Caco-2 (cell line): ENCODE measurements at regions not wholly inside any gene's neighbourhood (a gene's known extent, or its start where the extent isn't known, plus 50 kb on each side); places are given as distances from the start of the nearest gene placed in this dataset.

Experiments
- BruUV-seq: library from RNA; stranded (reverse); fragments of 400-500 nt; replicated peaks from 2 replicates; lab custom pipeline; 2021; lab: Mats Ljungman, UMichigan
- CTCF ChIA-PET: fragments of 300-600 bp; sonication (Branson Sonifier 250); formaldehyde crosslinking; loops from one replicate; lab custom pipeline; 2022; ENCODE audit warnings: antibody characterized with exemption; lab: Charles Lee
- POLR2A ChIA-PET: fragments of 300-600 bp; sonication (Branson Sonifier 250); formaldehyde crosslinking; loops from one replicate; lab custom pipeline; 2022; ENCODE audit warnings: antibody characterized with exemption; lab: Charles Lee
- DNase-seq, 2 experiments: peaks; one replicate each; pipeline versions ENCODE4 v3.0.0 to v3.0.0-alpha.2; 2020 to 2022
- H3K27me3 ChIP-seq: replicated peaks from 2 replicates; pipeline ENCODE4 v1.6.0; 2011; ENCODE audit warnings: low read length; ENCODE audit not compliant: control insufficient read depth, insufficient read depth
- H3K36me3 ChIP-seq: 2 replicates; pipeline ENCODE4 v1.5.1; 2011; ENCODE audit warnings: low read length; ENCODE audit not compliant: control insufficient read depth, insufficient read depth
- H3K4me1 ChIP-seq: fragments of 250-450 bp; sonication (Bioruptor Pico); 2 replicates; pipeline ENCODE4 v1.5.1; 2020; ENCODE audit warnings: mild to moderate bottlenecking
- H3K4me3 ChIP-seq: 2 replicates; pipeline ENCODE4 v1.5.1; 2011; ENCODE audit warnings: low read depth, mild to moderate bottlenecking, control low read depth, low read length
- H3K9me3 ChIP-seq: fragments of 250-450 bp; sonication (Bioruptor Pico); 2 replicates; pipeline ENCODE4 v1.5.1; 2020; ENCODE audit warnings: mild to moderate bottlenecking, moderate library complexity
- H3K27ac Mint-ChIP-seq: one replicate; pipeline ENCODE4 v1.8.0; 2022; ENCODE audit warnings: mixed read lengths; ENCODE audit not compliant: unreplicated experiment
- H3K27me3 Mint-ChIP-seq: one replicate; pipeline ENCODE4 v1.8.0; 2022; ENCODE audit warnings: mixed read lengths; ENCODE audit not compliant: insufficient read depth, unreplicated experiment
- H3K36me3 Mint-ChIP-seq: one replicate; pipeline ENCODE4 v1.8.0; 2022; ENCODE audit warnings: mild to moderate bottlenecking, mixed read lengths; ENCODE audit not compliant: insufficient read depth, unreplicated experiment
- H3K4me1 Mint-ChIP-seq: one replicate; pipeline ENCODE4 v1.8.0; 2022; ENCODE audit warnings: low read depth, mixed read lengths; ENCODE audit not compliant: unreplicated experiment
- H3K4me3 Mint-ChIP-seq: one replicate; pipeline ENCODE4 v1.8.0; 2022; ENCODE audit warnings: mild to moderate bottlenecking, moderate library complexity, mixed read lengths; ENCODE audit not compliant: unreplicated experiment
- H3K9me3 Mint-ChIP-seq: one replicate; pipeline ENCODE4 v1.8.0; 2022; ENCODE audit warnings: mixed read lengths; ENCODE audit not compliant: unreplicated experiment
- intact Hi-C: fragments of 100-400 bp; cut with micrococcal nuclease; formaldehyde crosslinking; loops from one replicate; pipeline ENCODE4 v1.10.0; 2022; ENCODE audit not compliant: unreplicated experiment
- TF ChIP-seq, protein P1 (sequence below), 2 experiments: fragments of 200-600 bp in 1 of 2; IDR thresholded peaks; 1 replicate in 1 of 2; 2 replicates in 1 of 2; pipeline versions ENCODE4 v1.5.1 to v1.8.0; 2011 to 2022; ENCODE audit warnings: antibody characterized with exemption in 1 of 2, control low read depth in 1 of 2, inconsistent platforms in 1 of 2, low read depth in 1 of 2, low read length in 1 of 2, mild to moderate bottlenecking in 1 of 2, moderate library complexity in 1 of 2; ENCODE audit not compliant: insufficient read depth in 1 of 2, severe bottlenecking in 1 of 2, unreplicated experiment in 1 of 2

DNA sequence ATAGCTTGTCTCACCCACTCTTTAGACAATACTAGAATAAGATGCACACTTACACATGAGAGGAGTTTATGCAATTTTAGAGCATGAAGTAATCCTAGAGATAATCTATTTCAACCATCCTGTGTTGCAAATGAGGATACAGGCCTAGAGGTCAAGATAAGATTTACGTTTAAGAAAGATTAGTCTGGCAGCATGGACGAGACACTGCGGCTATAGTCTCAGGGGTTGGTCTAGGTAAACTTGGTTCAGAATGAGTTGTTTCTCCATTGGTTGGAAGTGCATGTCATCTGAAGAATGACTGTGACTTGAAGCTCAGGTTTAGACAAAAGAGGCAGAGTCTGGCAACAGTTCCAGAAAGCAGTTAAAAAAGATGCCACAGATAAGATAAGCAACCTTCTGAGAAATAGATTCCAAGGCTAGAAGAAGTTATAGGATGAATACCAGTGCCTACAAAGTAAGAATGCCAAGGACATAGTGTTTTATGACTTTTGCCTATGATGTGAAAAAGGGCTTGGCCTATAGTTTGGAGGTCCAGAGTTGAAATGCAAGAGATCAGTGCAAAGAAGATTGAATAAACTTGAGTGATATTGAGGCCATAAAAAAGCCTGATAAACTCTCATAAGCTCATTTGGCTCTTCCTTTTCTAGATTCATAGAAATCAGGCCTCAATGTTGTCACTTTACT is 631.0 kb downstream of the SQOR start:
- POLR2A ChIA-PET: no interaction called here
- TF ChIP-seq, protein P1, sequence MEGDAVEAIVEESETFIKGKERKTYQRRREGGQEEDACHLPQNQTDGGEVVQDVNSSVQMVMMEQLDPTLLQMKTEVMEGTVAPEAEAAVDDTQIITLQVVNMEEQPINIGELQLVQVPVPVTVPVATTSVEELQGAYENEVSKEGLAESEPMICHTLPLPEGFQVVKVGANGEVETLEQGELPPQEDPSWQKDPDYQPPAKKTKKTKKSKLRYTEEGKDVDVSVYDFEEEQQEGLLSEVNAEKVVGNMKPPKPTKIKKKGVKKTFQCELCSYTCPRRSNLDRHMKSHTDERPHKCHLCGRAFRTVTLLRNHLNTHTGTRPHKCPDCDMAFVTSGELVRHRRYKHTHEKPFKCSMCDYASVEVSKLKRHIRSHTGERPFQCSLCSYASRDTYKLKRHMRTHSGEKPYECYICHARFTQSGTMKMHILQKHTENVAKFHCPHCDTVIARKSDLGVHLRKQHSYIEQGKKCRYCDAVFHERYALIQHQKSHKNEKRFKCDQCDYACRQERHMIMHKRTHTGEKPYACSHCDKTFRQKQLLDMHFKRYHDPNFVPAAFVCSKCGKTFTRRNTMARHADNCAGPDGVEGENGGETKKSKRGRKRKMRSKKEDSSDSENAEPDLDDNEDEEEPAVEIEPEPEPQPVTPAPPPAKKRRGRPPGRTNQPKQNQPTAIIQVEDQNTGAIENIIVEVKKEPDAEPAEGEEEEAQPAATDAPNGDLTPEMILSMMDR (IDR thresholded peaks at IDR 0.05; ENCODE audit: insufficient read depth in 1 of 2, low read depth in 1 of 2, low read length in 1 of 2, severe bottlenecking in 1 of 2, unreplicated experiment in 1 of 2): no peak
- no TSS peak for BruUV-seq
- Histone ChIP-seq H3K4me3 (no peak overlapping the region), H3K4me1 (peaks cover 14% of the 10 kb centered on the region), H3K36me3 (no peaks in the 10 kb centered on the region), H3K27me3 (no peaks in the 10 kb centered on the region), H3K9me3 (no peaks in the 10 kb centered on the region)
- CTCF ChIA-PET: no interaction called here
- peak; percentile 45 to 53 for DNase-seq
- H3K27ac Mint-ChIP-seq: no peak overlapping the region
- peaks cover 4% of the 10 kb centered on the region for H3K9me3 Mint-ChIP-seq
- peaks cover 8% of the 10 kb centered on the region for H3K4me1 Mint-ChIP-seq
- no peaks in the 10 kb centered on the region for H3K27me3 Mint-ChIP-seq
- no peak overlapping the region for H3K4me3 Mint-ChIP-seq
- intact Hi-C loops: no loop called here
- H3K36me3 Mint-ChIP-seq: no peaks in the 10 kb centered on the region

DNA sequence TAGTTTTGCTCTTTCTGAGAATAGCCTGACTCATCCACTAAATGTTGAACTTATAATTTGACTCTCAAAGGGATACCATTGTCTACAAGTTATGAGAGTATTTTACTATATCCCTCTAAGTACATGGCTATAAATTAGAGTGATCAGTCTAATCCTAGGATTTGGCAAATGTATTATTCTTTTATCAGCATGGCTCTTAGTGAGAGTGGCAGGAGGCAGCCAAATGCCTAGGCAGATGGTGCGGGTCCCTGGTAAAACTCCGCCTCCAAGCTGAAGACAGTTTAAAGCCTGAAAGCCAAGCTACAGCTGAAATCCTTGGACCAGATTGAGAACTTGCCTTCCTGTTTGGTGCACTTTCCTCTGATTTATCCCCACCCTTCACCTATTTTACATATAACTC is 631.8 kb downstream of the SQOR start:
- Histone ChIP-seq H3K9me3 (no peaks in the 10 kb centered on the region), H3K36me3 (no peaks in the 10 kb centered on the region), H3K4me1 (peaks cover 14% of the 10 kb centered on the region), H3K4me3 (no peak overlapping the region), H3K27me3 (no peaks in the 10 kb centered on the region)
- H3K36me3 Mint-ChIP-seq: no peaks in the 10 kb centered on the region
- H3K27me3 Mint-ChIP-seq: no peaks in the 10 kb centered on the region
- DNase-seq: no peak
- BruUV-seq: no TSS peak
- CTCF ChIA-PET: no interaction called here
- TF ChIP-seq, protein P1 (IDR thresholded peaks at IDR 0.05; ENCODE audit: insufficient read depth in 1 of 2, low read depth in 1 of 2, low read length in 1 of 2, severe bottlenecking in 1 of 2, unreplicated experiment in 1 of 2): no peak
- H3K27ac Mint-ChIP-seq: no peak overlapping the region
- POLR2A ChIA-PET: no interaction called here
- peaks cover 8% of the 10 kb centered on the region for H3K4me1 Mint-ChIP-seq
- H3K4me3 Mint-ChIP-seq: no peak overlapping the region
- H3K9me3 Mint-ChIP-seq: no peaks in the 10 kb centered on the region
- intact Hi-C loops: no loop called here

DNA sequence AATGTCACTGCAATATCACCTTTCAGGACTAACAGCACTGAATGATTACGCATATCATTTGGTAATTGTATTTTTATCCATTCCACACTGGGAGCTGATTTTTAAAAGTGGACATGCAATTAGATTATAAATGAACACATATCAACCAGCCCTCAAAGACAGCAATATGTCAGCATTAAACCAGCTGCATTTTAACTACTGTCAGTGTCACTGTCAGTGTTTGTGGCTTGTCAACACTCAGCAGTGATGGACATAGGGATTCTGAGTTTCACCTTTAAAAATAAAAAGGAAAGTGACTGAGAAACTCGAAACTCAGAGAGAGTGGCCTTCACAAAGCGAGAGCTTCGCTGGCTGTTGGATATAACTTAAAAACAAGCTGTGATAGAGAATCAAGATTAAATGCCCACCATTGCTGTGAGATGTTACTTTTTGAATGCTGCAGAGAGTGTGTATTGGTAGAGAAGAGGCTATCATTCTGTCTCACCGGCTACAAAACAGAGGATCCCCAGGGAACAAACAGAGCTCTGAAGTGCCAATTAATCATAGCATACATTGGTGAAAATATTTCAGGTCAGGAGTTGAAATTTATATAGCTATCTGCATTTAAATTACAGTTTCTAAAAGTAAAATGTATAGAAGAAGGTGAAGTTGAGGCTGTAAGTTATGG is 635.8 kb downstream of the SQOR start:
- BruUV-seq: no TSS peak

More for the DNA sequence above, 635.8 kb downstream of the SQOR start:
- Histone ChIP-seq H3K4me3 (no peak overlapping the region), H3K4me1 (peaks cover 7% of the 10 kb centered on the region; the same call in 1 of the 2 replicates), H3K9me3 (no peaks in the 10 kb centered on the region), H3K36me3 (no peaks in the 10 kb centered on the region), H3K27me3 (no peaks in the 10 kb centered on the region)
- no peaks in the 10 kb centered on the region for H3K36me3 Mint-ChIP-seq
- intact Hi-C loops: no loop called here
- no peak overlapping the region for H3K27ac Mint-ChIP-seq
- POLR2A ChIA-PET: no interaction called here
- CTCF ChIA-PET: no interaction called here
- no peak for DNase-seq
- H3K4me1 Mint-ChIP-seq: peaks cover 6% of the 10 kb centered on the region
- no peak overlapping the region for H3K4me3 Mint-ChIP-seq
- no peaks in the 10 kb centered on the region for H3K9me3 Mint-ChIP-seq
- TF ChIP-seq, protein P1 (IDR thresholded peaks at IDR 0.05; ENCODE audit: insufficient read depth in 1 of 2, low read depth in 1 of 2, low read length in 1 of 2, severe bottlenecking in 1 of 2, unreplicated experiment in 1 of 2): no peak
- H3K27me3 Mint-ChIP-seq: peaks cover 5% of the 10 kb centered on the region
